Fibroblast of skin of right quadriceps (primary cell): ENCODE measurements at regions not wholly inside any gene's neighbourhood (a gene's known extent, or its start where the extent isn't known, plus 50 kb on each side); places are given as distances from the start of the nearest gene placed in this dataset.
"Not testable (repeated sequence)": the region's sequence is repeated elsewhere in the genome, so short reads cannot be mapped to it uniquely, and the experiment has no call there.

Source experiments
- DNase-seq: peaks from one replicate; pipeline ENCODE4 v3.0.0-alpha.2; 2013

- DNase-seq = no peak
Observed at GRCh38 chr5:6548756-6549285, 84.0 kb downstream of the NSUN2 start.

- DNase-seq = not testable (repeated sequence)
Observed at GRCh38 chr5:6547926-6548519, 84.8 kb downstream of the NSUN2 start.

- DNase-seq = no peak
Observed at GRCh38 chr5:6547498-6547897, 85.3 kb downstream of the NSUN2 start.

- DNase-seq = no peak
Observed at GRCh38 chr5:6545770-6546690, 86.8 kb downstream of the NSUN2 start.

DNA sequence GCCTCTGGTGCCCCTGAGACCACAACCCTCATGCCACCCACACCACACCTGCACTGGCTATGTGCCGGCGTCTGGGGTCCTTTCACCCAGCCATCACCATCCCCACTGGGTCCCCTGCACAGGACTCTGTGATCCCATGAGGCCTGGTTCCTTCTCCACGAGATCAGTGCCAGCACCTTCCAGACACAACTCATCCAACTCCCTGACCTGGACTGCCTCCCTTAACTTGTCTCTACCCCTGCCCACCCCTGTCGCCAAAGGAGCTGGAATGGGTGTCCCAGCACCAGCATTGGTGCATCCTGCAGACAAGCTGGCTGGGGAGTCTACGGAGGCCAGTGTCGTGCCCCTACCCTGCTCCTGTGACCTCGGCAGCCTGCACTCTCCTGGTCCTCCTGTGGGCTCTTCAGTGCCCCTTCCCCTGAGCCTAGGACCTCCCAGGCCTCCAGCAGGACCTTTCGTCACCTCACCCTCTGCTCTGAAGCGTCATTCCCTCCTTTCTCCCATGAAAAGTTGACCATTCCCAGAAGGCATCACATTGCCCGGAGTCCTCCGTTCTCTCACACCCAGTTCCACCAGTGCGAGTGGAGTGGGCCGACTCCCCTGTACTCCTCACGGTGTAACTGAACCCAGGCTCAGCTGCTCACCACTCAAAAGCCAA is 87.7 kb downstream of the NSUN2 start:
- DNase-seq = no peak

DNA sequence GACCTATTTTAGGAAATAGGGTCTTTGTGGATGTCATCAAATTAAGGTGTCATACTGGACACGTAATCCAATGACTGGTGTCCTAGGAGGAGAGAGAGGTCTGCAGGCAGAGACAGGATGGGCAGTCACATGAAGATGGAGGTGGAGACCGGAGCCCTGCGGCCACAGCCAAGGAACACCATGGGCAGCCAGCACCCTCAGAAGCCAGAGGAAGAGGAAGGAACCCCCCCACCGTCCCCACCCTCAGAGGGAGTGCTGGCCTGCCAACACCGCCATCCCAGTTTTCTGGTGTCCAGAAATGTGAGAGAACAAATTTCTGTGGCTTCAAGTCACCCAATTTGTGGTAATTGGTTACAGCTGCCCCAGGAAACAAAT is 88.3 kb downstream of the NSUN2 start:
- peak; percentile 37 for DNase-seq
